Eye (tissue), 1 donor: ENCODE measurements at regions not wholly inside any gene's neighbourhood (a gene's known extent, or its start where the extent isn't known, plus 50 kb on each side); places are given as distances from the start of the nearest gene placed in this dataset.
"Not testable (repeated sequence)": the region's sequence is repeated elsewhere in the genome, so short reads cannot be mapped to it uniquely, and the experiment has no call there.

ENCODE experiments used
- DNase-seq: peaks from one replicate; pipeline ENCODE4 v3.0.0-alpha.2; 2015

- DNase-seq: no peak
Observed at GRCh38 chr2:136322428-136322827, 204.5 kb upstream of the CXCR4 start.

GRCh38 chr2:136319651-136320050 is 201.7 kb upstream of the CXCR4 start:
- peak; percentile 41 for DNase-seq

GRCh38 chr2:136319237-136319636 is 201.3 kb upstream of the CXCR4 start:
- DNase-seq: no peak

DNA sequence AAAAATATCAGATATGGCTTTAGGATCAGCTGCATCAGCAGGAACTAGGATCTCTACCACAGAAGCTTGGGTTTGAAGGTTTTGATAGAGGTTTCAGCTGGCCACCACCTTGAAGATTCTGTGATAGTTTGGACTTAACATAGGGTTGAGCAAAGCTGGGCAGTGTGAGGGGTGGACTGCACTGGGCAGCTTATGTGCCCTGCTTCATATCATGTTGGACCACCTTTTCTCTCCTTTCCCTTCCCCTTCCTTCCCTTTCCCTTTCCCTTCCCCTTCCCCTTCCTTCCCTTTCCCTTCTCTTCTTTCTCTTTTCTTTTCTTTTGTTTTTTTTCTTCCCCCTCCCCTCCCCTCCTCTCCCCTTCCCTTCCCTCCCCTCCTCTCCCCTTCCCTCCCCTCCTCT is 196.3 kb upstream of the CXCR4 start:
- no peak for DNase-seq

DNA sequence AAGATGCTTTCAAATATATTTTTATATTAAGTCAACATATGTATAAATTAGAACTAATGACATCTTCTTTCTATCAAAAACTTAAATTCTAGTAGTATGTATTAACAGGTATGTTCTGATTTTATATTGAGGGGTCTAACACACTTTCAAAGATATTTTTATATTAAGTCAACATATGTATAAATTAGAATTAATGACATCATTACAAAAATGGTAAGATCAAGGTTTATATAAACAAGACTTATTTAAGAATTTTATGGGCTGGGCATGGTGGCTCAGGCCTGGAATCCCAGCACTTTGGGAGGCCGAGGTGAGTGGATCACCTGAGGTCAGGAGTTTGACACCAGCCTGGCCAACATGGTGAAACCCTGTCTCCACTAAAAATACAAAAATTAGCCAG is 194.6 kb upstream of the CXCR4 start:
- DNase-seq: not testable (repeated sequence)

- DNase-seq: no peak
Observed at GRCh38 chr2:136310797-136311603, 193.1 kb upstream of the CXCR4 start.

GRCh38 chr2:136310005-136310495 is 192.1 kb upstream of the CXCR4 start:
- no peak for DNase-seq

DNA sequence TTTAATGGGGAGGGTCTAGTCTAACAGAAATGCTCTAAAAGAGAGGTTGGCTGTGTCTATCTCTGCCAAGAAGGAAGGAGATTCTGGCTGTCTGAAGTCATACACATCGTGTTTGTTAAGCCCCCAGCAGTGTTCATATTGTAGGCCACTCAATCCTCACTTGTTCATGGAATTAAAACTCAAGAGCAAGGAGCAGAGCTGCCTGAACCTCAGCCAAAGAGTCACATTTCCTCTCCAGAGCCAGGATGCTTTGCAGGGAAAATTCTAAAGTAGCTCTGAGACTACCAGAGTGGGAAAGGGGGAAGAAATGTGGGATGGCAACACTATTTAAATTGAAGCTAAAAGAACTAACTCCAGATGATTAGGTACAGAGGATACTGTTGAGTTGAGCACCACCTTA is 190.7 kb upstream of the CXCR4 start:
- no peak for DNase-seq

GRCh38 chr2:136306836-136307235 is 188.9 kb upstream of the CXCR4 start:
- DNase-seq: peak; percentile 38

DNA sequence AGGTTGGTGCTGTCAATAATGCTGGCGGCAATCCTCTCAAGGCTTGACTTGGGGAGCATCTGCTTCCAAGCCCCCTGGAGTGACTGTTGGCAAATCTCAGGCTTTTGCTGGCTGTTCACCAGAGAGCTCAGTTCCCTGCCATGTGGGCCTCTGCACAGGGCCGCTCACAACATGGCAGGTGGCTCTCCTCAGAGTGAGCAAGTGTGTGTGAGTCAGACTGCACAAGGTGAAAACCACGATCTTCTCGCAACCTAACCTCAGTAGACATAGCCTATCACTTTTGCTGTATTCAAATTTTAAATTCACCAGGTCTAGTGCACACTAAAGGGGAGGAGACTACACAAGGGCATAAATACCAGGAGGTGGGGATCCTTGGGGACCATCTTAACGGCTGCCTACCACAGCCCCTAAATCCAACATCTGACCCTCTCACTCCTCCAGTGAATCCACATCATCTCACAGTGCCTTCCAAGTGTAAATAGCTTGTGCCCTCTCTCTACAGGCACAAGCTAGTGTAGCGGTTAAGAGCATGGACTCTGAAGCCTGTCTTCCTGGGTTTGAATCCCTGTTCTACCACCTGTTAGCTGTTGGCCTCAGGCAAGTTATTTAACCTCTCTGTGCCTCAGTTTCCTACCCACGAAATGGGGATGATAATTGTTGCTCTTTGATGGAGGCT is 187.7 kb upstream of the CXCR4 start:
- peak; percentile 59 for DNase-seq

- peak; percentile 94 for DNase-seq
Observed at GRCh38 chr2:136301006-136301405, 183.1 kb upstream of the CXCR4 start.

- peak; percentile 51 for DNase-seq
Observed at GRCh38 chr2:136298631-136299030, 180.7 kb upstream of the CXCR4 start.

- DNase-seq: peak; percentile 84
Observed at GRCh38 chr2:136297994-136298393, 180.0 kb upstream of the CXCR4 start.

- DNase-seq: no peak
Observed at GRCh38 chr2:136297312-136297711, 179.4 kb upstream of the CXCR4 start.

GRCh38 chr2:136295168-136295567 is 177.2 kb upstream of the CXCR4 start:
- DNase-seq: no peak

- no peak for DNase-seq
Observed at GRCh38 chr2:136291871-136292270, 173.9 kb upstream of the CXCR4 start.

GRCh38 chr2:136290326-136290725 is 172.4 kb upstream of the CXCR4 start:
- no peak for DNase-seq

DNA sequence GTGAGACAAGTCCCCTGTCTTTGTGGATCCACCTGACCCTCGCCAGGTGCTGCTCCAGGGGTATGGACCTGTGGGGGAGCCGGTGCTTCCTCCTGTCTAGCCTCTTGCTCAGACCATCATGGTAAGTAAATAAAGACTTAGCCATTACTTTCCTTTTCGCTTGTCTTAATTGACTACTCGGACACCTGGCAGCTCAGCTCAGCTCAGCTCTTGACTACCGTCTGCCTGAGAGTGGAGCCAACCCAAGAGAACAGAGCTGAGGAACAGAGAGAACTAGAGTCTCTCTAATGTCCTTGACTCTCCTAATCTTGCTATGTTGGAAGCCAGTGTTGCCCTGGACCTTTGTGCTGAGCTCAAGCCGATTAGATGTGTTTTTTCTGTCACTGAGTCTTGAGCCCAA is 170.3 kb upstream of the CXCR4 start:
- DNase-seq: no peak

DNA sequence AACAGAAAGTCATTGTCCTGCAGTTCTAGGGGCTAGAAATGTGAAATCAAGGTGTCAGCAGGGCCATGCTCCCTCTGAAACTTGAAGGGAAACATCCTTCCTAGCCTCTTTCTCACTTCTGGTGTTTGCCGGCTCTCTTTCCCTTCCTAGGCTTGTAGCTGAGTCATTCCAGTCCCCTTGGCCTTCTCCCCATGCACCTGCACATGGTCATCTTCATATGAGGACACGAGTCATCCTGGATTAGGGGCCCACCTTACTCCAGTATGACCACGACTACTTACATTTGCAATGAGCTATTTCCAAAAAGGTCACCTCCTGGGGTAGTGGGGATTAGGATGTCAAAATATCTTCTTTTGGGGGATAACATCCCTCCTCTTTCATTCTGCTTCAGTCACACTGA is 168.5 kb upstream of the CXCR4 start:
- DNase-seq: no peak

- no peak for DNase-seq
Observed at GRCh38 chr2:136284226-136285119, 166.5 kb upstream of the CXCR4 start.

- DNase-seq: no peak
Observed at GRCh38 chr2:136282251-136282650, 164.3 kb upstream of the CXCR4 start.

- DNase-seq: peak; percentile 80
Observed at GRCh38 chr2:136281281-136282114, 163.5 kb upstream of the CXCR4 start.
